ENCODE measurements at regions not wholly inside any gene's neighbourhood (a gene's known extent, or its start where the extent isn't known, plus 50 kb on each side); places are given as distances from the start of the nearest gene placed in this dataset.

DNA sequence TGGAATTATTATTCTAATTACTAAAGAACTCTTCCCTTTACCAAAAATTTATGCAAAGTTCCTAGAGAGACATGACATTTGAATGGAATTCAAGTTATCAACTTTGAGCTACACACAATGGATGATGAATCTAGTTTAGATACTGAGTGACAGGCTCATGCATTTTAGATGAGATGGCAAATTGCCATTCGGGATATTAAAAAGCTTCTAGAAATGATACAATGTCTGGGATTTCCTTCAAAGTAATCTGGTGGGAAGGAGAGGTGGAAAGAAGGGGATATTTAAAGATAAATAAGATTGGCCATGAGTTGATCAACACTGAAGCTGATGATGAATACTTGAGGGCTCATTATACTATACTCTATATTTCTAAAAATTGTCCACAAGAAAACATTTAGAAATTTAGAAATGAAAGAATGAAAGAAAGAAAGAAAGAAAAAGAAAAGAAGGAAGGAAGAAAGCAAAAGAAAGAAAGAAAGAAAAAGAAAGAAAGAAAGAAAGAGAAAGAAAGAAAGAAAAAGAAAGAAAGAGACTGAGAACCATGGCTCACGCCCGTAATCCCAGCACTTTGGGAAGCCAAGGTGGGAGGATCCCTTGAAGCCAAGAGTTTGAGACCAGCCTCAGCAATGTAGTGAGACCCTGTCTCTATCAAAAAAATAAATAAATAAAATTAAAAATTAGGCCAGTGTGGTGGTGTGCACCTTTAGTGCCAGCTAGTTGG lies 62.6 kb upstream of the NEDD4L start:
- DNase-seq (ENCODE audit: low spot score) = no peak
- in situ Hi-C loops (cut with MboI; ENCODE audit: low sequenced_read_pairs, unreplicated experiment) = no loop called here
- TF ChIP-seq, protein P1, sequence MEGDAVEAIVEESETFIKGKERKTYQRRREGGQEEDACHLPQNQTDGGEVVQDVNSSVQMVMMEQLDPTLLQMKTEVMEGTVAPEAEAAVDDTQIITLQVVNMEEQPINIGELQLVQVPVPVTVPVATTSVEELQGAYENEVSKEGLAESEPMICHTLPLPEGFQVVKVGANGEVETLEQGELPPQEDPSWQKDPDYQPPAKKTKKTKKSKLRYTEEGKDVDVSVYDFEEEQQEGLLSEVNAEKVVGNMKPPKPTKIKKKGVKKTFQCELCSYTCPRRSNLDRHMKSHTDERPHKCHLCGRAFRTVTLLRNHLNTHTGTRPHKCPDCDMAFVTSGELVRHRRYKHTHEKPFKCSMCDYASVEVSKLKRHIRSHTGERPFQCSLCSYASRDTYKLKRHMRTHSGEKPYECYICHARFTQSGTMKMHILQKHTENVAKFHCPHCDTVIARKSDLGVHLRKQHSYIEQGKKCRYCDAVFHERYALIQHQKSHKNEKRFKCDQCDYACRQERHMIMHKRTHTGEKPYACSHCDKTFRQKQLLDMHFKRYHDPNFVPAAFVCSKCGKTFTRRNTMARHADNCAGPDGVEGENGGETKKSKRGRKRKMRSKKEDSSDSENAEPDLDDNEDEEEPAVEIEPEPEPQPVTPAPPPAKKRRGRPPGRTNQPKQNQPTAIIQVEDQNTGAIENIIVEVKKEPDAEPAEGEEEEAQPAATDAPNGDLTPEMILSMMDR (IDR thresholded peaks at IDR 0.05; ENCODE audit: borderline replicate concordance, control extremely low read depth, extremely low read depth, insufficient read depth, missing control alignments) = no peak

DNA sequence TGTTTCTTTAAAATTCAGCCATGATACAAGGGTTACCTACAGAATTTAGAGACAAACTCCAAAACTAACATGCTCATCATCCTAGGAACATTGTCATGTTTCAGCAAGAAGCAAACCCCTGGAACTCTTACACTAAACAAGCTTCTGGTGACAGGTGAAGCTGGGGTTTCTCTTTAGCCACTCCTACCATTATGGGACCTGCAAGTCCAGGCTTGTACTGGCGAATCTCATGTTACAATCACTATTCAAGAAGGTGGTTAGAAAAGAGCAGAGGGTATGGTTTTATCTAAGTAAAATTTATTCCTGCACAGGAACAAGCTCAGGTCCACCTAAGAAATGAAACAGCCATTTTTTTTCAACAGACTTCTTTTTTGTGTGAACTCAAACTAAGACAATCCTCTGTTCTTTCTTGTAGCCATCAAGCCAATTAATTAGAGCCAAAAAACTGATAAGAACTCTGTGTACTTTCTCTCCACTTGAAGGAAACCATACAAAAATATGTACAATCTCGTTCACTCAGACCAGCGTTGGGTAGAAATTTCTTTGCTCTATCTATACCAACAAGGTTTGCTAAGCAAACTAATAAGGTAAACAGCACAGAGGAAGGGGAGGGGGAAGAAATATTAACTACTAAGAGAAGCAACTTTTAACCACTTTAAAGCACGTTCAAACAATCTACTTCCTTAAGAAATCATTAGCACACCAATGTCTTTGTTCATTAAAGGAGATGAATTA lies 63.3 kb upstream of the NEDD4L start:
- in situ Hi-C loops (cut with MboI; ENCODE audit: low sequenced_read_pairs, unreplicated experiment) = no loop called here
- TF ChIP-seq, protein P1 (IDR thresholded peaks at IDR 0.05; ENCODE audit: borderline replicate concordance, control extremely low read depth, extremely low read depth, insufficient read depth, missing control alignments) = no peak
- DNase-seq (ENCODE audit: low spot score) = no peak

DNA sequence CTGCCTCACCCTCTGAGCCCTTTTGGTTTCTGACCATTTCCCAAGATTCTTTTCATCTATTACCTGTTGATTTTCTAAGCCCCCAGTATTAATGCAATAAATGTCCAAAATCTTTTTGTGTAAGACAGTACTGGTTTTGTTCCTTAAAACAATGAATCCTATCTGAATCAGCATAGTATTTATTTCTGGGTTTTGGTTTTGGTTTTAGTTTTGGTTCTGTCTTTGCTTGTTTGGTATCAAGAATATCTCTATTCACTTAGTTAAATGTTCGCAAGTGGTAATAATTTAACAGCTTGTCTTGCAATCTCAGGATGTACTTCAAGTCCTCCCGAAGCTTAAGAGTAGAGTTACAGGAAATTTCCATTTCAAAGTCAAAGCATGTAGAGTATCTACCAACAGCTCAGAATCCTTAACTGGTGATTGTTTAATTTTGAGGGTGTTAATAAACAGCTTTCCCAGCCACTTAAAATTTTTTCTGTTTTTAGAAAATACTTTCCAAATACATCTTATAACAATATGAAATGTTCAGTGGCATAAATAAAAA lies 67.7 kb upstream of the NEDD4L start:
- in situ Hi-C loops (cut with MboI; ENCODE audit: low sequenced_read_pairs, unreplicated experiment) = no loop called here
- no peak for DNase-seq (ENCODE audit: low spot score)
- TF ChIP-seq, protein P1 (IDR thresholded peaks at IDR 0.05; ENCODE audit: borderline replicate concordance, control extremely low read depth, extremely low read depth, insufficient read depth, missing control alignments) = no peak

DNA sequence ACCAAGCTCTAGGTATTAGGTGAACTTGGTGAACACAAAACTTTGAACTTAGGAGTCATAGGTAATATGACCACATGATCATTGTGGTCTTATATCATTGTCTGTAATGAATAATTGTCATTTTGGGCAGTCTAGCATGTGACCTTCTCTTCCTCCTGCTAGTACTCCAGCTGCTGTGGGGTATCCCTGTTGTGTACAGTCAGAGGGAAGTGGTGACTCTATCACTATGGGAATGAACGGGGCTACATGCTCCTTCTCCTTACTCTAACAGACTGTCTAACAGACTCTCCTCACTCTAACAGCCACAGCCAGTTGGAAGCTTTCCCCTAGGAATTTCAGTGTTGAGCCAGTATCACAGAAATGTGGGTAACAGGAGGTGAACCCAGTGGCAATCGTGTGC lies 68.2 kb upstream of the NEDD4L start:
- DNase-seq (ENCODE audit: low spot score) = no peak
- in situ Hi-C loops (cut with MboI; ENCODE audit: low sequenced_read_pairs, unreplicated experiment) = no loop called here
- TF ChIP-seq, protein P1 (IDR thresholded peaks at IDR 0.05; ENCODE audit: borderline replicate concordance, control extremely low read depth, extremely low read depth, insufficient read depth, missing control alignments) = no peak

DNA sequence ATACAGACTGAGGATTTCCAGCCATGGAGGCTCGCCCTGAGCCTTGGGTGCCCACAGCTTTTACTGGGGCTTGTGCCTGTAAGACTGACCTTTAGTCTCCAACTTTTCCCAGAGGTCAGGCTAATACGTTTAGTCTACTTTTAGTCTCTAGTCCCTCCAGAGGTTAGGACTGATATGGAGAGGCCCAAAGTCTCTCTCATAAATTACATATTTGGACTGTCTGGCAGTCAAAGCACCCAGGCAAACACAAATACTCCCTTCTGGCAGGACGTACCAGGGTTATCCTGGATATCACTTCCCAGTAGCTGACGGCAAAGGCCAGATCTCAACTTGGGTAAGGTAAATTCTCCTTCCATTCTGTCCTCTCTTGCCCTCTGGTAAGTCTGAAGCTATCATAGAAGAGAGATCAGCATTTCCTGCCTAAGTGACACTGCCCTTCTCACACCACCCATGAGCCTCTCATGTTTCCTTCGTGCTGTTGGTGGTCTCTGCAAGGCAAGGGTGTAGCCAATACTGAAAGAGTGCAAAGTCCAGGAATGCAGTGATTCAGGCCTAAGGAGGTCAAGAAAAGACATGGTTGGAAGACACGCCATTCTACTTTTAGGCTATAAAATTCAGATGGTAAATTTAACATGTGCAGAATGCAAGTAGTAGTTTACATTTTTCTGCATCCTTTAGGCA lies 69.3 kb upstream of the NEDD4L start:
- in situ Hi-C loops (cut with MboI; ENCODE audit: low sequenced_read_pairs, unreplicated experiment) = no loop called here
- TF ChIP-seq, protein P1 (IDR thresholded peaks at IDR 0.05; ENCODE audit: borderline replicate concordance, control extremely low read depth, extremely low read depth, insufficient read depth, missing control alignments) = no peak

DNA sequence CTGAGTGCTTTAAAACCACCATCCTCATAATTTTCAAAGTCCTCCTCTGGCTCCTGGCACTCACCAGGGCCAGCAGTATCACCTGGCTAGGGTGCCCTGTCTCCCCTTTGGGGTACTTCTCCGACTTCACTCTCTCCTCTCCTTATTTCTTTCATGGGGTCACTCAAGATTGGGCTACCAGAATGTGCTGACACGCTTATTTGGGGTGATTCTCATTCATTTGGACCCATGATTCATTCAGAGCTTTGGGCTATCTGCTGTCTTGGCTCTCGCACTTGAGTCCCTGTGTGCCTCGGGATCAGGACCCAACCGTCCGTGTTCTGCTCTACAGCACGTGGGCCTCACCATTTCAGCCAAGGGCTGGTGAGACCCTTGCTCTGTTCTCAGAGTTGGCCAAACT lies 70.1 kb upstream of the NEDD4L start:
- in situ Hi-C loops (cut with MboI; ENCODE audit: low sequenced_read_pairs, unreplicated experiment) = no loop called here
- DNase-seq (ENCODE audit: low spot score) = no peak
- TF ChIP-seq, protein P1 (IDR thresholded peaks at IDR 0.05; ENCODE audit: borderline replicate concordance, control extremely low read depth, extremely low read depth, insufficient read depth, missing control alignments) = no peak

More for the DNA sequence above, 69.3 kb upstream of the NEDD4L start:
- no peak for DNase-seq (ENCODE audit: low spot score)
